ENCODE measurements at regions not wholly inside any gene's neighbourhood (a gene's known extent, or its start where the extent isn't known, plus 50 kb on each side); places are given as distances from the start of the nearest gene placed in this dataset.

- TF ChIP-seq EZH2 (IDR thresholded peaks at IDR 0.05; ENCODE audit: borderline replicate concordance, insufficient read depth, low read length, poor library complexity, severe bottlenecking) = no peak
- no peak for TF ChIP-seq REST (IDR thresholded peaks at IDR 0.05; ENCODE audit: borderline replicate concordance)
- TF ChIP-seq CTCF (IDR thresholded peaks at IDR 0.05; ENCODE audit: poor library complexity, severe bottlenecking) = no peak
- TF ChIP-seq RAD21 (conservative IDR thresholded peaks at IDR 0.05) = no peak
- no peak for TF ChIP-seq SMC3 (conservative IDR thresholded peaks at IDR 0.05; ENCODE audit: poor library complexity)
- no peak for TF ChIP-seq POLR2AphosphoS5 (IDR thresholded peaks at IDR 0.05)
- TF ChIP-seq MXI1 (conservative IDR thresholded peaks at IDR 0.05; ENCODE audit: poor library complexity, severe bottlenecking) = no peak
These were observed 158.1 kb upstream of the SDK2 start for GRCh38 chr17:73802314-73802713.

Measured in neural cell (in vitro differentiated cells).